Islet of Langerhans (tissue), 1 donor: ENCODE measurements at regions not wholly inside any gene's neighbourhood (a gene's known extent, or its start where the extent isn't known, plus 50 kb on each side); places are given as distances from the start of the nearest gene placed in this dataset.

ENCODE experiments used
- FAIRE-seq: peaks from one replicate; lab custom pipeline; 2011; peaks lifted over from hg19 to GRCh38; lab: Jason Lieb, UNC

DNA sequence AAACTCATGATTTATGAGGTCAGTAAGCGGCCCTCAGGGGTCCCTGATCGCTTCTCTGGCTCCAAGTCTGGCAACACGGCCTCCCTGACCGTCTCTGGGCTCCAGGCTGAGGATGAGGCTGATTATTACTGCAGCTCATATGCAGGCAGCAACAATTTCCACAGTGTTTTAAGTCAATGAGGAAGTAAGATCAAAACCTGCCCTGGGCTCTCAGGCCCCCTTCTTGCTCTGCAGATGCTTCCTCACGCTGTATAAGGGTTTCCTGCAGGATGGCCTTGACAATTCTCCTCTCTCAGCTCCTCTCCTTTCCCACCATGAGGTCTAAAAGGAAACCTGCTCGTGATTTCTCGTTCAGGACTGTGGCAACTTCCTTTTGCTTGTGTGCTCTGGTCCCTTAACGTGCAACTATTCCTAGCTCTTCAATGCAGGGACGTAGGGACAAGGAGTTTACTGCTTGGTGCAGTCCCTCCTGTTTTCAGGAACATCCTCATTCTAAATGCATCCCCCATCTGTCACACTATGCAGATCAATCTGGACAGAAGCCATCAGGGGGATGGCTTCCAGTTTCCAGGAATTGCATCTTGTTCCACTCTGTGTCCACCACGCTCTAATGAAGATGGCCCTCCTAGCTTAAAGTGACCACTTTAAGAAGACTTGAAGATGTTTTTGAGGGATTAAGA lies 64.3 kb upstream of the IGLL5 start:
- FAIRE-seq = no peak

DNA sequence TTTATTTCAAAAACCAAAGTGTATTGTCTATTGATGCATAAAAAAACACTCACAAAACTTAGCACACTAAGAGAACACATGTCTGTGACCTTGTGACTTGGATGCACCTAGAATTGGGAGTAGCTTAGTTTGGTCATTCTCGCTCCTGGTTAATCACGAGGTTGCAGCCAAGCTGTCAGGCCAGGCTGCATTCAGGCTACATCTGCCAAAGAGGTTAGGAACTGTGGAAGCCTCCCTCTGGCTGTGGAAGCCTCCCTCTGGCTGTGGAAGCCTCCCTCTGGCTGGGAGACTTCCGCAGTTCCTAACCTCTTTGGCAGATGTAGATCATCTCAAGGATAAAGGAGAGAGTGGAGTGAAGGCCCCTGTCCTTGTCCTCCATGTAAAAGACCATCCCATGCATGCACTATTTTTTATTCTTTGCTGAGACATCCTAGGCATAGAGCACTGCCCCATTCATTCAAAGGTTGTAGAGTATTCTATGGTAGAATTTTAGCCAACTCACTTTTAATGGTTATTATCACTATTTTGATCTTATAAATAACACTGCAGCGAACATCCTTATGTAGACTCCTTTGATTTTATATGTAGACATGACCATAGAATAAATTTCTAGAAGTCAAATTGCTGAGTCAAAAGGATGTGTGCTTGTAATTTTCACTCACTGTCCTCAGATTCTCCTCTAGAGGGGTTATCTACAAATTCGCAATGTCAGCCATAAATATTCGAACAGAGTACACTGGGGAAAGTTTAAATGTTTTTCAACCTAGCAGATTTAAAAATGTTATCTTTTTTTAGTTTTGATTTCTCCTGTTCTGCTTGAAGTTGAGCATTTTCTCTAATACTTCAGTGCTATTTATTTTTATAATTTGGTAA lies 63.0 kb upstream of the IGLL5 start:
- FAIRE-seq = no peak

GRCh38 chr22:22825213-22825593 lies 62.4 kb upstream of the IGLL5 start:
- no peak for FAIRE-seq

DNA sequence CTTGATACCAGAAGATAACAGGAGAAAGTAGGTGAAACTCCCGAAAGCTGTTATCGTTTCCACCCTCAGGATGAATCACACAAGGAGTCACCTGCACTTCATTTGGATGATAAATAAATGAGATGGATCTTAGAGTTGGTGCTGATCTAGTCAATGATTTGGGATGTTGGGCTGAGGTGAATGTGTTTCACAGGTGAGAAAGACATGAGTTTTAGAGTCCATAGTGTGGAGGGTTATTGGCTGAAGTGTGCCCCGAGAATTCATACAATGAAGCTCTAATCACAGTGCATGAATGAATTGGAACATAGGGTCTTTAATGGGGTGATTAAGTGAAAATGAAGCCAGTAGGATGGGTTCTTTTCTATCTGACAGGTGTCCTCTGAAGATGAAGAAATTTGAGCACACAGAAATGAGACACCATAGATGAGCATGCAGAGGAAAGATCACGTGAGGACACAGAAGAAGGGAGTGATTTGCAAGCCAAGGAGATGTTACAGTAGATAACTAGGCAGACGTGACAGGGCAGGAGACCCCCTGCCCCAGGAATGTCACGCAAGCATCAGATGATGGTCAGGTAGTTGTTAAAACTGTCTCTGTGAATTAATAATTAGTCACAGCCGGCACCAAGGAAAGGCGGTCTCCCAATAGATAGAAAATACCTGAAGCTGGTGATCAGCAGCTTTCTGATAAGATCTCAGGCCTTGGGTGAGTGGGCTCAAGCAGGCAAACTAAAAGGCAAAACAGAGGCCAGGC lies 60.3 kb upstream of the IGLL5 start:
- FAIRE-seq = no peak

DNA sequence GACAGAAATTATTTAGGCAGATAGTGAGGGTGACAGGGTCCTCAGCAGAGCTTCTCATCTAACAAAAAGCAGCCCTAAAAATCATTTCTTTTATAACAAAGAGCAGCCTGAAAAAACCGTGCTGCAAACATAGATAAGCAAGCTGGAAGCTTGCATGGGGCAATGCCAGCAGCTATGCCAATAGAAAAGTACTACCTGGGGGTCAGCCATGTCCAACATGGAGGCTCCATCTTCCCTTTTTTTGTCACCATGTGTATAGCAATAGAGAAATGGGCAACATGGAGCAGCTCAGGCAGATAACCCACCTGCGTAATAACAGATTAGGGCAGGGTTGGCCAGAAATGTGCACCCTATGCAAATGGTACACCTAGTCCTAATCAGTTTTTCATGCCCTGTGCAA lies 57.4 kb upstream of the IGLL5 start:
- FAIRE-seq = no peak

DNA sequence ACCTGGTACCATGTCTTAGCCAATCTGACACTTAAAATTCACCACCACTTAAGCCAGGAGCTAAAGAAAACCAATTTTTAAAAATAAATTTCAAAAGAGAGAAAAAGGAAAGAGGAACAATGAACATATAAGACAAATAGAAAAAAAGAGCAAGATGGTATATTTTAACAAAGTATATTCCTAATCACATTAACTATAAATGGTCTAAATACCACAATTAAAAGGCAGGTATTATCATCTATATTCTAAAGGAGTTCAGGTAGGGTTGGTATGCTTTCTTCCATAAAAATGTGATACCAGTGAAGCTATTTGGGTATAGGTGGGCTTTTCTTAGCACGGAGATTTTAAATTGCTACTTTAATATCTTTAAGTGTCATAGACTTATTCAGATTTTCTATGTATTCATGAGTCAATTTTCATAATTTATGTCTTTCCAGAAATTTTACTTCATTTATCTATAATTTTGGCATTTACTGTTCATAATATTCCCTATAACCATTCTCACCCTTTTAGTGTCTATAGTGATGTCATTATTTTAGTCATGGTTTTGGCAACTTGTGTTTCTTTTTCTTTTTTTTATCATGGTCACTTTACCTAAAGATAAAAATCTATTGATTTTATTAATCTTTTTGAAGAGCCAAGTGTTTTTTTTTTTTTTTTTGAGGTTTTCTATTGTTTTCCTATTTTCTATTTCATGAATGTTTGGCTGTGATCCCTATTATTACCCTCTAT lies 56.5 kb upstream of the IGLL5 start:
- FAIRE-seq = no peak

DNA sequence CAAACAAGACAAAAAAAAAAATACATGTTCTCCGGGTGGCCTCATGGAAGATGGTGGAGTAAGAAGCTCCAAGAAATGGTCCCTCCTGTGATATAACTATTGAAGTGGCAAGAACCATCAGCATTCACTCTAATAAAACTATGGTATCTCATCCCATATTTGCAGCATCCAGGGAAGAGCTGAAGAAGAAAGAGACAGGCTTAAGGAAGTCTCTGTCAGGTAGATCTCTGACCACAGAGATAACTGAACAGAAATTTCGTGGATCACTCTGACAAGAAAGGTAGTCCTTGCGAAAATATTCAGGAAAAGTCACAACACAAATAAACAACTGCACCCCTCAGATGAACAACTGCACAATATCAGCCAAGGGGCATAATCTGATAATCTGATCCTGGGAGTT lies 54.6 kb upstream of the IGLL5 start:
- FAIRE-seq = no peak

GRCh38 chr22:22833488-22833887 lies 54.1 kb upstream of the IGLL5 start:
- FAIRE-seq = no peak

GRCh38 chr22:22834204-22834603 lies 53.4 kb upstream of the IGLL5 start:
- no peak for FAIRE-seq

DNA sequence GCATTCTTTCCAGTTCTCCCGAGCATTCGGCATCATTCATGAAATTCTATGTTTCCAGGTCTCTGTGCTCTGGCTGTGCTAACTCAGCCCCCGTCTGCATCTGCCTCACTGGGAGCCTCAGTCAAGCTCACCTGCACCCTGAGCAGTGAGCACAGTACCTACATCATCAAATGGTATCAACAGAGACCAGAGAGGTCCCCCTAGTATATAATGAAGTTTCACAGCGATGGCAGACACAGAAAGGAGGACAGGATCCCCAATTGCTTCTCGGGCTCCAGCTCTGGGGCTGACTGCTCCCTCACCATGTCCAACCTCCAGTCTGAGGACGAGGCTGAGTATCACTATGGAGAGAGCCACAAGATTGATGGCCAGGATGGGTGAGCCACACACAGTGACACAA lies 52.8 kb upstream of the IGLL5 start:
- no peak for FAIRE-seq

DNA sequence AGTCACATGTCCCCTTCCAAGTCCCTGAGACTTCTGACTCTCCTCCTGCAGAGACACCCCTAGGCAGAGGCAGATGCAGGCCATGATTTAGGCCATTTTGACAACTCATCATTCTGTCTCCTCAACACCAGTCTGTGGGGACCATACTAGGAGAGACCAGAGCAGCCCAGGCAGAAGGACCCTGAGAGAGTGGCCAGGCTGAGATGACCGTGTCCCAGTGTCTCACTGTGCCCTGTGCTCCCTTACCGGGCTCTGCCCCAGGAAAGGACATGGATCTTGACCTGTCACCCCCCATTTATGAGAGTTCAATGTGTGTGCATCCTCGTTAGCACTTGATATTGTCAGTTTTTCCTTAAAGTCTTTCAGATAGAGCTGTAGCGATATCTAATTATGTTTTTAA lies 52.4 kb upstream of the IGLL5 start:
- no peak for FAIRE-seq

- no peak for FAIRE-seq
These were observed 51.8 kb upstream of the IGLL5 start for GRCh38 chr22:22835771-22836291.

GRCh38 chr22:22836635-22837034 lies 51.0 kb upstream of the IGLL5 start:
- FAIRE-seq = no peak
